GM18519 (cell line): ENCODE measurements at regions not wholly inside any gene's neighbourhood (a gene's known extent, or its start where the extent isn't known, plus 50 kb on each side); places are given as distances from the start of the nearest gene placed in this dataset.
"Not testable (repeated sequence)": the region's sequence is repeated elsewhere in the genome, so short reads cannot be mapped to it uniquely, and the experiment has no call there.

Experiments used
- ATAC-seq: cut with Tn5 transposase; IDR thresholded peaks from one replicate; pipeline ENCODE4 v1.9.1; 2021; ENCODE audit warnings: mild to moderate bottlenecking, moderate library complexity; ENCODE audit not compliant: unreplicated experiment, low FRiP score

- no peak for ATAC-seq
Measured at GRCh38 chr7:25727446-25727845, 424.6 kb upstream of the NFE2L3 start.

- no peak for ATAC-seq
Measured at GRCh38 chr7:25727876-25728275, 424.1 kb upstream of the NFE2L3 start.

GRCh38 chr7:25731068-25731845, 420.7 kb upstream of the NFE2L3 start:
- no peak for ATAC-seq

GRCh38 chr7:25731846-25732245, 420.2 kb upstream of the NFE2L3 start:
- ATAC-seq = no peak

GRCh38 chr7:25732766-25733217, 419.2 kb upstream of the NFE2L3 start:
- no peak for ATAC-seq

- no peak for ATAC-seq
Measured at GRCh38 chr7:25735674-25736242, 416.2 kb upstream of the NFE2L3 start.

GRCh38 chr7:25738528-25738927, 413.5 kb upstream of the NFE2L3 start:
- no peak for ATAC-seq

GRCh38 chr7:25739143-25739542, 412.9 kb upstream of the NFE2L3 start:
- ATAC-seq = no peak

GRCh38 chr7:25742316-25742715, 409.7 kb upstream of the NFE2L3 start:
- no peak for ATAC-seq

- ATAC-seq = not testable (repeated sequence)
Measured at GRCh38 chr7:25743670-25744451, 408.1 kb upstream of the NFE2L3 start.

- ATAC-seq = no peak
Measured at GRCh38 chr7:25750744-25751508, 401.1 kb upstream of the NFE2L3 start.

GRCh38 chr7:25752154-25752553, 399.8 kb upstream of the NFE2L3 start:
- no peak for ATAC-seq

- no peak for ATAC-seq
Measured at GRCh38 chr7:25752967-25753791, 398.8 kb upstream of the NFE2L3 start.

- no peak for ATAC-seq
Measured at GRCh38 chr7:25753837-25754236, 398.2 kb upstream of the NFE2L3 start.

- ATAC-seq = no peak
Measured at GRCh38 chr7:25754333-25754732, 397.7 kb upstream of the NFE2L3 start.

- ATAC-seq = no peak
Measured at GRCh38 chr7:25754751-25755150, 397.2 kb upstream of the NFE2L3 start.

- ATAC-seq = no peak
Measured at GRCh38 chr7:25756601-25757000, 395.4 kb upstream of the NFE2L3 start.

- no peak for ATAC-seq
Measured at GRCh38 chr7:25758559-25758958, 393.4 kb upstream of the NFE2L3 start.

GRCh38 chr7:25759286-25759685, 392.7 kb upstream of the NFE2L3 start:
- no peak for ATAC-seq

- ATAC-seq = no peak
Measured at GRCh38 chr7:25759748-25760147, 392.2 kb upstream of the NFE2L3 start.
